ENCODE measurements at regions not wholly inside any gene's neighbourhood (a gene's known extent, or its start where the extent isn't known, plus 50 kb on each side); places are given as distances from the start of the nearest gene placed in this dataset.
"Not testable (repeated sequence)": the region's sequence is repeated elsewhere in the genome, so short reads cannot be mapped to it uniquely, and the experiment has no call there.

GRCh38 chr13:37473035-37473434, 125.5 kb downstream of the POSTN start:
- DNase-seq = no peak

DNA sequence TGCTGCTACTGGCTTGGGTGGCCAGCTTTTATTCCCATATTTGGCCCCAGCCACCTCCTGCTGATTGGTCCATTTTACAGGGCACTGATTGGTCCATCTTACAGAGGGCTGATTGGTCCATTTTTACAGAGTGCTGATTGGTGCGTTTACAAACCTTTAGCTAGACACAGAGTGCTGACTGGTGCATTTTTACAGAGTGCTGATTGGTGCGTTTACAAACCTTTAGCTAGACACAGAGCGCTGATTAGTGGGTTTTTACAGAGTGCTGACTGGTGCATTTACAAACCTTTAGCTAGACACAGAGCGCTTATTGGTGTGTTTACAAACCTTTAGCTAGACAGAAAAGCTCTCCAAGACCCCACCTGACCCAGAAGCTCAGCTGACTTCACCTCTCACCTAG, 126.3 kb downstream of the POSTN start:
- DNase-seq = not testable (repeated sequence)

- DNase-seq = no peak
Observed at GRCh38 chr13:37460166-37460565, 138.4 kb downstream of the POSTN start.

DNA sequence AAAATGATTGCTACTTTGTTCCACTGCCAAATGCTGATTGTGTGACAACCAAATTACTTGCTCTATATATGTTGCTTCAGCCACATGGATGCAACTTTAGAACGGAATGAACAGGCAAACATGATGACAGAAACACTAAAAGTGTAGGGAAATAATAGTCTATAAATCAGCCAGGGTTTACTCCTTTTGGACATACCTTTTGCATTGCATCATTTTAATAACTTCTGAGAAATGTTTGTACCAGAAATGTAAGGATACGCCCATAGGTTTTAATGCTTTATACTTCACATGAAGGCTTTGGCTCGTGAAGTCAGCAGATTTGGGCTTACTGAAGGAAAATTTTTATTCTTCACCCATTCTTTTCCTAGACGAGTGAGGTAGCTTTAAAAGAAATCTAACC, 141.0 kb downstream of the POSTN start:
- DNase-seq = no peak

DNA sequence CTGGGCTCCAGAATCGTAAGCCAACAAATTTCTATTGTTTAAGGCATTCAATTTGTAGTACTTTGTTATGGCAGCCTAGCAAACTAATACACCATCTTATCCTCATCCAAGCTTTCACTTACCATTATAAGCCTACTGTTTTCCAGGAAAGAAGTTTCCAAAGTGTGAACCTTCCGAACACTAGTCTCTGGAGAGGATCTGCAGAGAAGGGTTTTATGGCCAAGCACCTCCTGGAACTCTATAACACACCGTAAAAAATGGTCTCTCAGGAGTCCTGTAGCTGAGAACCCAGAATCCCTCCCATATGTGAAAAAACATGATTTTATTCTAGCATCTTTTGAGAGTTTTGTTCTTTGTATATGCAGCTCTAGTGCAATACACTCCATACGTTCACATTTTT, 142.1 kb downstream of the POSTN start:
- DNase-seq = no peak

GRCh38 chr13:37456041-37456440, 142.5 kb downstream of the POSTN start:
- no peak for DNase-seq

- DNase-seq = no peak
Observed at GRCh38 chr13:37453246-37453645, 145.3 kb downstream of the POSTN start.

- no peak for DNase-seq
Observed at GRCh38 chr13:37450276-37450675, 148.3 kb downstream of the POSTN start.

DNA sequence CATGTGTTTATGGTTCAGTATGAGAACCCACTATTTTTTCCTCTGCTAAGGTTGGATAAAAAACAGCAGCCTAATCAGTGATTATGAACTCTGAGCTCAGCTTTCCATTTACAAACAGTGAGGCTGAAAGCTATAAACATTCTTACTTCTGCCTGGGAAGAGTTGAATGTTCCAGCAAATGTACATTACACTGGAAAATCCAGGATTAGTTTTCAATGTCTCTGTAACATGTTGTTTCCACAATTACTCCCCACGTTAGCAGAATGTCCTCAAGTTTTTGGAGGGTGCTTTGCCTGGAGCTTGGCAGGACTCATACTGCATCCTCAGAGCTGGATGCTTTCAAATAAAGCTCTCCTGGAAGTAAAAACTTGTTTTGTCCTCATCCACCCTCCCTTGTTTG, 150.4 kb downstream of the POSTN start:
- no peak for DNase-seq

GRCh38 chr13:37446503-37446902, 152.1 kb downstream of the POSTN start:
- DNase-seq = no peak

DNA sequence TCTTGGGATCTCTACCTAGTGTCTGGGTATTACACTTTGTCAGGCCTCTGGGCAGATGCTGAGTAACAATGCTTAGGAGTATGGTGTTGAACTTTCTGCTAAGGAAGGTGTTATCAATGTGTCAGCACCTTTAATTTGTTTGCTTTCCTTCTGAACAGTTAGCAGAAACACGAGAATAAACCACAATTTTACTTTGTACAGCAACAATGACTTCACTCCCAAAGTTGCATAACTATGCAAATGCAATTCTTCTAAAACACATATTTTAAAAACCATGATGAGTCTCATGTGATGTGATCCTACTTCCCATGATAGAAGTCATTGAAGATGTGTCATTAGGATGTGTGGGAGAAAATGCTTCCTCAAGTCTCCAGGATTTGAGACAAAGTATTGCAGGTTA, 155.0 kb downstream of the POSTN start:
- no peak for DNase-seq

GRCh38 chr13:37442996-37443395, 155.6 kb downstream of the POSTN start:
- no peak for DNase-seq

GRCh38 chr13:37435881-37436280, 162.7 kb downstream of the POSTN start:
- DNase-seq = no peak

DNA sequence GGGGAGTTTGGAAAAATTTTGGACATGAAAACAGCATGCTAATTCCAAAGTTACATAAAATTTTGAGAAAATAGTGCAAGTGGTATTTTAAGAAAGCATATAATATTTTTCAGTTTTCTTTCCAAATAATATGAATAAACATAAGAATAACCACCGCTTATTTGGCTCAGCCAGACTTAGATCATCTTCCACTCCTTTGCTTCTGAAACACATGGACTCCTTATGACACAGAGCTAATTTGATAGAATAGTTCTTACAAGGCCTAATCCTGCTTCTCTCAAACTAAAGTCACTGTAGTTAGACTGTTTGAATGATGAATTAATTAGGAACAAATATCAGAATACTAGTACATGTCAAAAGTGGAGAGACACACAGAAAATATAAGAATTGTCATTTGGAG, 165.5 kb downstream of the POSTN start:
- DNase-seq = no peak

- no peak for DNase-seq
Observed at GRCh38 chr13:37429976-37430375, 168.6 kb downstream of the POSTN start.

DNA sequence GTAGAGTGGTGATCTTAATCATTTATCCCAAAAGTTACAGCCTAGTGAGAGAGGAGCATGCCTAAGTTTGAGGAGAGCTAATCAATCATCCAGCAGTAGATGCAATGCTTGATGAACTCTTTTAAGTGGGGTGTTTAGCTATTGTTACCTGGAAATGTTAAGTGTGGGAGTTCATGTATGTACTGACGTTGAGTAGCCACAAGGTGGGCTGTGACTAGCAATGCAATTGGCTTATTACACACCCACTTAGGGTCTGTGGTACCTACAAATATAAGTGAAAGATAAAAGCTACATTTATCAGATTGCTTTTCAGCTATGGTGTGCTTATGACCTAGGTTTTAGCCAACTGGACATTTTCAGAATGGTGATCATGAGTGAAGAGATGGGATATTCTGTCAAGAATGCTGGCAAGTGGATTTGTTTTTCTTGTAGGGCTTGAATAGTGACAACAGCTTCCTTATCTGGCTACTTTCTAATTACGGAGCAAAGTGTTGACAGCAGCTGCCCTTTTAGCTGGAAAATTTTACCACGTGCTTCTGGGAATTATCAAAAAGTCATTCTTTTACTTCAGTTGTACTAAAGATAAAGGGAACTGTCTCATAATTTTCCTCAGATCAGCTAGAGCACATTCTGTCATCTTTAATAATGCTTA, 170.6 kb downstream of the POSTN start:
- DNase-seq = no peak

DNA sequence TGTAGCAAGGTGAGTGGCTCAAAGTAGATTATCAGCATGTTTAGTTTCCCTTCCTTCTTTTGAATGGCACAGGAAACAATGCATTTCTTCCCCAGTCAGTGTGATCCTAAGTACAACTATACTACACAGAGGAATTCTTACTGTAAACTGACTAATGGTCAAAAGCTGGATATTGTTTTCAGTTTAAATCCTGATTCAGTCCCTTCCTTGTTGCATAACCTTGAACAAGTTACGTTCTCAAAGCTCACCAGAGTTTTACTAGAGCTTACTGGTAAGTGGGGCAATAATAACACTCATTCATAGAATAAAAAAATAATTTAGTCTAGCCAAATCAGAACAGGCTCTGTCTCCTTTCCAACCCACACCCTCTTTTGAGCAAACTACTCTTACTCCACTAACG, 180.1 kb downstream of the POSTN start:
- DNase-seq = no peak

DNA sequence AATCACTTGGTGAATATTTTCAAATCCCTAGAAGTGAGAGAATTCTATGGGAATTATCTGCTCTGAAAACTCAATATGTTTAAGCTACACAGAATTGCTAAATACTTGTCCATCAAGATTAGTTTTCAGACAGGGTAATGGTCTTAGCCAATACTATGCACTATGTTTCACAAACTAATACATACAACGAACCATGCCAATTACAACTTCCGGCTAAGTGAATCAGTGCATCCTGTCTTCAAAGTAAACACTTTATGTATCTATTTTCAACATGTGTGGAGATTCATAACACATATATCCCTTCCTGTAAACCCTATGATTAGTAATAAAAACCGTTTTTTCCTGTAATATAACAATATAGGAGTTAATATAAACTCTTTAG, 181.5 kb downstream of the POSTN start:
- DNase-seq = no peak

GRCh38 chr13:37416291-37417059, 182.1 kb downstream of the POSTN start:
- no peak for DNase-seq

- DNase-seq = no peak
Observed at GRCh38 chr13:37413161-37413560, 185.4 kb downstream of the POSTN start.

DNA sequence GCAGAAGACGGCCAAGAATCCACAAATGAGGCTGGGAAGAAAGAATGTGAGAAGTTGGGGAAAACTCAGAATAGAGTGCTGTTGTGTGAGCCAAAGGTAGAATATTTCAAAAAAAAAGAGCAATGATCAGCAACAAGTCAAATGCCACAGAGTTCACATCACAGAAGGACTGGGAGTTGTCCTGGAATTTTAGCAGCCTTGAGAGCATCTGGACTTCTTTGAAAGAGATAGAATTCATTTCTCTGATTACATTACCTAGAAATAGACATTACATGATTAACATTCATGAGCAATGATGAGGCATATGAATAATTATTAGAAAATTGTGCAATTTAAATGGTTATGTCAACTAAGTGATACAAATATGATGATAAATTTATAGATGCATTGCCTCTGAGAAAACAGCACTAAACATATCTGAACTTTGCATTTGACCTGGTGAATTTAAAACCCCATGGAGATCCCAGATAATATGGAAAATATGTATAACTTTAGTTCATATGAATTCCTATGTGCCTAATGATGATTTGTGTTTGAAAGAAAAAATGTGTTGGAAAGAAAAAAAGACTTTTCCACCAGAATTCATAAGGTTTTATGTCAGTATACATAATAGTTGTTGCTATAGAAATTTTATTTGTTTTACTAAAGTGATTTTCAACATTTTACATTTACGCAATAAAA, 186.2 kb downstream of the POSTN start:
- no peak for DNase-seq

- no peak for DNase-seq
Observed at GRCh38 chr13:37410316-37410715, 188.3 kb downstream of the POSTN start.

DNA sequence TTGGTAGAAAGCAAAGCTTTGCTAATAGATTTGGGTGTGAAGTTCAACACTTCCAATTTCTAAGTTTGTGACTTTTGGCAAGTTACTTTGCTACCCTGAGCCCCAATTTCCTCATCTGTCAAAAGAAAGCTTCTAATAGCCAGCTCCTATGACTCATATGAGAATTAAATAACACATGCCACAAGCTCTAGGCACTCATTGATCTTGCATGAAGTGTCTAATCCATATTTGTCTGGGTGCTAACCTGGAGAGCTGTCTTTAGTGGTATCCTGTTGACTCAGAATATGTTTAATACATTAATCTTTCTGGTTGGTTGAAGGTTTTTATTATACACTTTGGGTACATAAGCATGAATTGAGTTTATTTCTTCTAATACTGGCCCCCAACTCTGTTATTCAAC, 188.8 kb downstream of the POSTN start:
- DNase-seq = no peak

GRCh38 chr13:37407156-37407555, 191.4 kb downstream of the POSTN start:
- DNase-seq = no peak

Measured in C1 segment of cervical spinal cord (tissue), 14 donors.